Right lobe of liver (tissue), 4 donors: ENCODE measurements at regions not wholly inside any gene's neighbourhood (a gene's known extent, or its start where the extent isn't known, plus 50 kb on each side); places are given as distances from the start of the nearest gene placed in this dataset.

Experiments used
- POLR2A ChIP-seq: fragments of 450-650 bp; IDR thresholded peaks from one replicate; pipeline ENCODE4 v1.6.1; 2017; ENCODE audit warnings: antibody characterized with exemption, mild to moderate bottlenecking
- TF ChIP-seq, protein P1 (sequence below), 4 donors: fragments of 200-600 bp in 3 of 4; fragments of 450-650 bp in 1 of 4; IDR thresholded peaks; one replicate each; pipeline versions ENCODE4 v1.5.1 to v1.8.0; 2016 to 2022; ENCODE audit warnings: antibody characterized with exemption in 4 of 4, mild to moderate bottlenecking in 2 of 4
- donor health status: DM: no; HTN: no; CAD: no.
- donor health status: DM: no; HTN: no; CAD: no.
- donor health status: DM: no; HTN: yes; CAD: no.

DNA sequence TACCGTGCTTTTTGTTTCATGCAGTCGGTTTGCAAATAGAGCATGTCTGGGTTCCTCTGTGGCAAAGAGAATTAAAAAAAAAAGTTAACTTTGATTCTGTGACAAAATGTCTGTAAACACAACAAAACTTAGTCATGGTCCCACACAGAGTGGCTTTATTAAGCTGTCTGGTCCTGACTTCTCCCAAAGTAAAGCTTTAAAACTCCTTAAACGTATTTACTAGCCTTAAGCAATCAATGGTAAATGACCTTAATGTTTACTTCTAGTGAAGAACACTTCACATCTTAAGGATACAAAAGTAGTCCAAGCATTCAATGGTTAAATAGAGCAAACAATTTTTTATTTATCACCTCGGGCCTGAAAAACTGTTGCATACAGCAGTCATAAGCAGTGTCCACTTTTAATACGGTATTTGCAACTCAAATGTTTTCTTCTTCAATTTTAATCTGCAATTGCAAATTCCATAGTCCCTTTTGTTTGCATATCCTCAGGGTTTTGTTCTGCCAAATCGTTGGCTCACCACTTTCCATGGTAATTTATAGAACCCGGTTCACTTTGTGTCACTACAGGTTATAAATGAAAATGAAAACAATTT lies 453.0 kb upstream of the MIS18BP1 start:
- TF ChIP-seq, protein P1, sequence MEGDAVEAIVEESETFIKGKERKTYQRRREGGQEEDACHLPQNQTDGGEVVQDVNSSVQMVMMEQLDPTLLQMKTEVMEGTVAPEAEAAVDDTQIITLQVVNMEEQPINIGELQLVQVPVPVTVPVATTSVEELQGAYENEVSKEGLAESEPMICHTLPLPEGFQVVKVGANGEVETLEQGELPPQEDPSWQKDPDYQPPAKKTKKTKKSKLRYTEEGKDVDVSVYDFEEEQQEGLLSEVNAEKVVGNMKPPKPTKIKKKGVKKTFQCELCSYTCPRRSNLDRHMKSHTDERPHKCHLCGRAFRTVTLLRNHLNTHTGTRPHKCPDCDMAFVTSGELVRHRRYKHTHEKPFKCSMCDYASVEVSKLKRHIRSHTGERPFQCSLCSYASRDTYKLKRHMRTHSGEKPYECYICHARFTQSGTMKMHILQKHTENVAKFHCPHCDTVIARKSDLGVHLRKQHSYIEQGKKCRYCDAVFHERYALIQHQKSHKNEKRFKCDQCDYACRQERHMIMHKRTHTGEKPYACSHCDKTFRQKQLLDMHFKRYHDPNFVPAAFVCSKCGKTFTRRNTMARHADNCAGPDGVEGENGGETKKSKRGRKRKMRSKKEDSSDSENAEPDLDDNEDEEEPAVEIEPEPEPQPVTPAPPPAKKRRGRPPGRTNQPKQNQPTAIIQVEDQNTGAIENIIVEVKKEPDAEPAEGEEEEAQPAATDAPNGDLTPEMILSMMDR (IDR thresholded peaks at IDR 0.05) = no peak
- TF ChIP-seq POLR2A = no peak
